ENCODE measurements at regions not wholly inside any gene's neighbourhood (a gene's known extent, or its start where the extent isn't known, plus 50 kb on each side); places are given as distances from the start of the nearest gene placed in this dataset.
A peak's percentile ranks its signal among the peaks of the same experiment; 100 is the strongest.

GRCh38 chr13:53150568-53150967, 122.0 kb downstream of the OLFM4 start:
- no peak for DNase-seq

GRCh38 chr13:53151336-53152056, 122.9 kb downstream of the OLFM4 start:
- DNase-seq: peak in 1 of 5 donors; percentile 54

- no peak for DNase-seq
These were observed 123.4 kb downstream of the OLFM4 start for GRCh38 chr13:53152057-53152421.

GRCh38 chr13:53158201-53158600, 129.6 kb downstream of the OLFM4 start:
- DNase-seq: no peak

DNA sequence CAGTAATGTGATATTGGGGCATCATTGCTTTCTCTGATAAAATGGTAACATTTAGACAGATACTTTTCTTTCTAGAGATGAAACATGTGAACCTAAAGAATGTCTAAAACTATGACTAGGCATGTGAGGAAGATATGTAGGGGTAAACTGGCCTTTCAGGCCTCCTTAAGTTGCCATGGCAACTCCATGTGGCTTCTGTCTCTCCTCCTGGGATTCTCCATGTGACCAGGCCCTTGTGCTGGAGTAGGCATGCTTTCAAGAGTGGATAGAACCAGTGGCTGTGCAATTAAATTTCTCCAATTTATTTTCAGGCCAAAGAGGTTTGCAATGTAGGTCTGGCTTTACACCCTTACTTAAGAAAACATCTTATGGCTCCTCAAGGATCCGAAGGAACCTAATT, 130.8 kb downstream of the OLFM4 start:
- DNase-seq: no peak

DNA sequence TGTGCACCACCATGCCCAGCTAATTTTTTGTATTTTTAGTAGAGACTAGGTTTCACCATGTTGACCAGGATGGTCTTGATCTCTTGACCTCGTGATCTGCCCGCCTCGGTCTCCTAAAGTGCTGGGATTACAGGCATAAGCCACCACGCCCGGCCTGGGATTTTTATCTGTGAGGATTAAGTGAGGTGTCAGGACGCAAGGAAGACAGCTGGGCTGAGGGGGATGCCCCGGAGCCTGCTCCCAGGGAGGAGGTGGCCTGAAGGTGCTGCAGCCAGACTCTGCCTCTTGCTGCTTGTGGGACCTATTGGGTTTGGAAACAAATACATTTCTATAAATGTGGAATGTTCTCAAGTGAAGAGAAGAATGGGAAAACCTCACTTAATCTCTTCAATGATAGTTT, 131.6 kb downstream of the OLFM4 start:
- no peak for DNase-seq

- DNase-seq: no peak
These were observed 132.6 kb downstream of the OLFM4 start for GRCh38 chr13:53161251-53161650.

DNA sequence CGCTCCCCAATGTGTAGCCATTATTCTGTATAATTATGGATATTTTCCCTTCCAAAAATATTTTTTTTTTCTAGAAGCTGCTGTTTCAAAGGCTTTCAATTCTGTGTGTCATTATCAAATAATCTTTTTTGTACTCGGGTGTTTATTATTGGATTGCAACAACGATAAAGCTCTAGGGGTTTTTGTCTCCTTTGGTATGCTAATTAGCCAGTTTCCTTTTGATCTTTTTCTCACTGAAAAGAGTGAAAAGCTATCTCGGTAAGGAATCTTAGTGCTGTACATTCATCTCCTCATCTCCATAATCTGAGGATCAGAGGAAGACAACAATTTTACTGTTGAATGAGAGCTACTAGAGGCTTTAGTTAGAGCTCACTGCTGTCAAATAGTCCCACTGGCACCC, 136.6 kb downstream of the OLFM4 start:
- DNase-seq: no peak

DNA sequence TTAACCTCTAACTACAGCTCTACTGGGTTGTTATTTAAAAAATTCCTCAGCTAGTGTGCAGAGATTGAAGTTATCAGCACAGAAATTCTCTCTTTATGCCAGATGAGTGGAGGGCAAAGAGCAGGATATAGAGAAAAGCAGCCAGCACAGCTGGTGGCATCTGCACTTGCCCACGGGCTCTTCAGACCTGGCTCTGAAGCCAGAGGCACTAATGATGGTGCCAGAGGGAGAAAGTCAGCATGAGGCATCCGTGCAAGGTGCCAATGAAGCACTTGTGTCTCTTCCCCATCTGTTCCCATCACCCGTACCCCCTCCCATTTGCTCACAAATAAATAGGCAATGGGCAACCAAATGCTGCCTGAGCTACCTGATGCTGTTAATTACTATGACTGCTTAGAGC, 138.9 kb downstream of the OLFM4 start:
- DNase-seq: no peak

DNA sequence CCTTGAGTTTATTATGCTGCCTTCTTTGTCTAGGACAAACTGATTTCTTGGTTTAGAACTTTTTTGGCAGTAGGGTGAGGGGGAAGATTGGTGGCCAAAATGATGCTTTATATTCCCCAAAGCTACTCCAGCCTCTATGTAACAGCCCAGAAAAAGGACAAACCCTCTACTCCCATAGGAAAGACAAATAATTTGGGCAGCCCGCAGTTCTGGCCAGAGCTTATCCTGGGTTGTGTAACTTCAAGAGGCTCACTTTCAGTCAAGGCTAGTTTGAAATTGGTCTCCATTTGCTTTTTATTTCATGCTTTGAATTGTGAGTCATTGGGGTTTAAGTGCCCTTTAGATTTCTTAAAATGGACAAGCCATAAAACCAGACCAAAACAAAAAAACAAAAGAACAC, 142.3 kb downstream of the OLFM4 start:
- no peak for DNase-seq

DNA sequence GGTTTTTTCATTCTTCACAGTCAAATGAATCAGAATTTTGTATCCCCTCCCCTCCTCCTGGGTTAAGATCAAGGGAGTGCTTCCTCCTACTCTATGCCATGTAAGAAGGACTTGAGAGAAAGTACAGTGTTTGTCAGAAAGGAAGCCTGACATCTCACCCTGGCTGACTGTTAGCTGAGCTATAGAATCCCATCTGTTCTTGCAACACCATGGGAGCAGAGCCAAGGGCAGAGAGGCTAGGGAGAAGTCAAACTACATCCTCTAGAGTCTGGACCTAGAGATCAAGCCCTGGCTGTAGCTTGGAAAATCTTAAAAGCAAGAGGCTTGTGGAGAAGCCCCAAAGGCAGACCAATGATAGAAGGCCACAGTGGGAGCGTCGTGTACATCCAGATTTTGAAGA, 145.9 kb downstream of the OLFM4 start:
- no peak for DNase-seq

DNA sequence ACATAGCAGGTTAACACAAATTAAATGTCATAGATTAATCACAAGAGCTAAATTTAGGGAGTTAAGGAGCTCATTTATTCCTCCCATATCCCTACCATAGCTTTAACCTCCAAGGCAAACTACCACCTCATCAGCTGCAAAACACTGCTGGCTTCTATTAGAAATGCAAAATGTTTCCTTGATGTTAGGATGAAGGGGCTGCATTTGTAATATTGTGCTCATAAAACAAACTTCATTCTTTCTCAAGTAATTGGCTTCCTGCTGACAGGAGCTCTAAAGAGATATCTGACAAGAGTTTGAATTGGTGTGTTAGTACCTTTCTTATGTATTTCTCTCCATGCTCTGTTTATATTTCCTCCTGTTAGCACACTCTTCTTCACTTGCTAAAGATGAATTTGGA, 152.1 kb downstream of the OLFM4 start:
- DNase-seq: no peak

DNA sequence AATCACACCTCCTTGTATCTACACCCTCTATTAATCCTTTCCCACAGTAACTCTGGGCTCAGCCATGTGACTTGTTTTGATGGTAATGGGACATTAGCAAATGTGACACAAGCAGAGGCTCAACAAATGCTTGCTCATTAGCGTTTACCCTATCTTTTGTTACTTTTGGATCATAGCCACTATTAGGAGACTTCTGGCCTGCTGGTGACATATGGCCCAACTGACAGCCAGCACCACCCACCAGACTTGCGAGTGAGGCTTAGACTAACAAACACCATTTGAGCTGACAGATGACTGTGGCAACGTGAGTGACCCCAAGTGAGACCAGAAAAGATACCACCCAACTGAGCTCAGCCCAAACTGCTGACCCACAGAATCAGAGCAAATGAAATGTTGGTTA, 154.1 kb downstream of the OLFM4 start:
- no peak for DNase-seq

DNA sequence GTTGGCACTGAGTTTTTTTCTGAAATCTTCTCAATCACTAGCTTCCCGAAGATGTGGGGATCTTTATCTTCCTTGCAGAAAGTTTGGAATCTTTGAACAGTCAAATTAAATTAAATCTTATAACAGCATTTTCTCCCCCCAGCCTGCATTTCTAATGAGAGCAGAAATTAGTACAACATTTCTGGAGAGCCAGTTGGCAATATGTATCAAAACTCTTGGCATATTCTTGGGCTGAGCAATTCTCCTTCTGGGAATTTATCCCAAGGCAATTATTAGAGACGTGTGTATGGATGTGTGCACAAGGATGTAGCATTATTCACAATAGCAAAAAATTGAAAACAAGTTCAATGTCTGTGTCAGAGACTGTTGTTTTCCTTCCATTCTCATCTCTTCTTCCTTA, 159.5 kb downstream of the OLFM4 start:
- DNase-seq: no peak

GRCh38 chr13:53189162-53189561, 160.5 kb downstream of the OLFM4 start:
- DNase-seq: no peak

DNA sequence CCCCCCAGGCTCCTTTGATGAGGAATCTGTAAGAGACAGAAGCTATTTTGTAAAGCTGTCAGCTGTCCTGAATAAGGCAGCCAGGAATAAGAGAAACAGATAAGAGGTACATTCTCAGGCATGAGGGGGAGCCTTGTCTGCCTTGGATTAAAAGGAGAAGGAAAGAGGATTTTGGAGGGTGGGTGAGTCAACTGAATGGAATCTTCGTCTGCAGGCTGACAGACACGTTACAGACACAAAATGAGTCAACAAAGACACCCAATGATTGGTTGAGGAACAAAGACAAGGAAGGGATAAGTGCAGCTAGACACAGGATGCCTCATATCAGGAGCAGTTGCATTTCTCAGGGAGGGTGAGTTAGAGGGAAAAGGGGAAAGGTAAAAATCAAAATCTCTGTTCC, 162.5 kb downstream of the OLFM4 start:
- DNase-seq: no peak

DNA sequence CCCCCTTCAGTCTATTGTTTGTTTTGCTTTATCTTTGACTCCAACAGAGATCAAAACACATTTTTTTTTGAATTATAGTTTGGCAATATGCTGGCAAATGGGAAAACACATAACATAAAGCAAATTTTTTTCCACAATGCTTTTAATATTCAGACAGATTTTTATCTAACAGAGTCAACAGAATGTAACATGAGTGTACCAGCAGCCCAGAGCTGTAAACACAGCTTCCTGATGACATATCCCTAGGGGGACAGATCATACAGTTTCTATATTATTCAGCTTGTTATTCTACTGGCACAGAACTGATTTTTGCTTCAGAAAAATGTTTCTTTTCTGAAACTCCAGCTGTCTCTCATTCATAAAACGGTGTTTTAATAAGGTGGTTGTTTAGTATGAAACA, 168.8 kb downstream of the OLFM4 start:
- DNase-seq: no peak

- DNase-seq: no peak
These were observed 169.4 kb downstream of the OLFM4 start for GRCh38 chr13:53198017-53198416.

- no peak for DNase-seq
These were observed 170.1 kb downstream of the OLFM4 start for GRCh38 chr13:53198736-53199135.

- DNase-seq: no peak
These were observed 171.5 kb downstream of the OLFM4 start for GRCh38 chr13:53200075-53200474.

- peak in 1 of 5 donors; percentile 14 for DNase-seq
These were observed 172.2 kb downstream of the OLFM4 start for GRCh38 chr13:53200498-53201453.

GRCh38 chr13:53201454-53202225, 173.0 kb downstream of the OLFM4 start:
- DNase-seq: no peak

GRCh38 chr13:53204598-53204997, 176.0 kb downstream of the OLFM4 start:
- no peak for DNase-seq

All from T-helper 1 cell (primary cell).